ENCODE measurements at regions not wholly inside any gene's neighbourhood (a gene's known extent, or its start where the extent isn't known, plus 50 kb on each side); places are given as distances from the start of the nearest gene placed in this dataset.
"Not testable (repeated sequence)": the region's sequence is repeated elsewhere in the genome, so short reads cannot be mapped to it uniquely, and the experiment has no call there.

GRCh38 chr16:54739381-54739780 is 191.3 kb upstream of the IRX5 start:
- DNase-seq (ENCODE audit: low read depth in 3 of 3, low spot score in 2 of 3), result no peak

- DNase-seq (ENCODE audit: low read depth in 3 of 3, low spot score in 2 of 3), result no peak
Observed at GRCh38 chr16:54734156-54734555, 196.5 kb upstream of the IRX5 start.

GRCh38 chr16:54727696-54728095 is 203.0 kb upstream of the IRX5 start:
- DNase-seq (ENCODE audit: low read depth in 3 of 3, low spot score in 2 of 3), result not testable (repeated sequence)

GRCh38 chr16:54724346-54724925 is 206.2 kb upstream of the IRX5 start:
- no peak for DNase-seq (ENCODE audit: low read depth in 3 of 3, low spot score in 2 of 3)

DNA sequence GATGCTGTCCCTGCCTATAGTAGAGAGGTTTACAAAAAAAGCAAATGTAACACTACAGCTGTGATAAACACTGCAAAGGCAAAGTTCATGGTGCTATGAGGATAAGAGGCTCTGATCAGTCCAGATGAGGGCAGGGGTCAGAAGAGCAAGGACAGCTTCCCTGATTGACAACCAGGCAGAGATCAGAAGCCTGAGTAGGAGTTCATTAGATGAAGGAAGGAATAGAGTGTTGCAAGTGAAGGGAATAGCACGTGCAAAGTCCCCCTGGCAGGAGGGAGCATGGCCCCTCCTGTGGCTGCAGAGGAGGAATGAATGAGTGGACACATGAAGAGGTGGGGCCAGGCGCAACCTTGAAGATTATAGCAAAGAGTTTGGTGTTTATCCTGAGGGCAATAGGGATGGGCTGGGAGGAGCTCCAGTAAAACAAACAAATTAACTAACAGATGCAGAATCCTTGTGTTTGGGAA is 208.4 kb upstream of the IRX5 start:
- no peak for DNase-seq (ENCODE audit: low read depth in 3 of 3, low spot score in 2 of 3)

DNA sequence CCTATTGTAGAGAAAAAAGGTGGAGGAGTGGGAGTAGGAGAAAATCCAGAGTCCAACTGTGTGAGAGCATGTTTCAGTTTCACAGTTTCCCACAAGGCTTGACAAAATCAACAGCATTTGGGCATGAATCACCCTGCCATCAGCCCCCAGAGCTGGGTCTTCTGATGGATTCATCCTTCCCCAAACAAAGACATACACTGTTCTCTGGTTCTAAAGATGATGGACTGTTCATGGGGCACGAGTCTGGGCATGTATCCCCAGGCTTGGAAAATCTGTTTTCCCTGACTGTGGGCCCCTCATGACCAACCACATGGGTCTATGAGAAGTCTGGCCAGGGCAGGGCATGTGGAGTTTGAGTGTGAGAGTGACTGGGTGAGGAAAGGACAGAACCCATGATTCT is 210.4 kb upstream of the IRX5 start:
- no peak for DNase-seq (ENCODE audit: low read depth in 3 of 3, low spot score in 2 of 3)

DNA sequence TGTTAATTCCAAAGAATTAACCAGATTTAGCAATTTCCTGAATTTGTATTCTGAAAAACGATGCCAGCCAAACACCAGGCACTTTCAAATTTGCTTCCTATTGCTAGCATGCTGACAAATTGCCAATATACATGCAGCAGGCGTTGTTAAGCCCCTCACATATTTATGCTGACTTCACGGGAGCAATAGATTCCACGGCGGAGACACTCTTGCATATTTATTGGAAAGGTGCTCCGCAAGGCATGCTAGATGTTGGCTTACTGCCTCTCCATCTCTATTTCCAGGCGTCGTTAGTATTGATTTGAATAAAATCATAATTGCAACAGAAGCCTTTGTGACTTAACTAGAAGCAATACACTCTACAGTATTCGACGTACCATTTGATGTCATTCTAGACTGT is 211.0 kb upstream of the IRX5 start:
- no peak for DNase-seq (ENCODE audit: low read depth in 3 of 3, low spot score in 2 of 3)

DNA sequence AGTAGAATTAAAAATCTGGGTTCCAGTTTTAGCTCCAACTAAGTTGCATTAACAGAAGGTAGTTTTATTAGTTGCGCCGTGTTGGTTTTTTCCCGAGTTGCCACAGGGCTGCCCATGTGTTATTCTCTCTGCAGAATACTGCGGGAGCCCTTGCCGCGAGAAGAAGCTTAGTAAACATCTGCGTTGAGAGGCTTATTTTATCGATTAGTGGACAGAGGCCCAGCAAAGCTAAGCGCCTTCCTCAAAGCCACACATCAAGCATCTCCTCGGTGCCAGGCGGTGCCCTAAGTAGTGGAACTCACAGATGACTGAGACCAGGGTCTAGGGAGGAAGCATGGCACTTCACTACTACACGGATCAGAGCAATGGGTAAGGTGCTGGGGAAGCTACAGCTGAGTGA is 212.3 kb upstream of the IRX5 start:
- no peak for DNase-seq (ENCODE audit: low read depth in 3 of 3, low spot score in 2 of 3)

GRCh38 chr16:54715011-54715410 is 215.7 kb upstream of the IRX5 start:
- DNase-seq (ENCODE audit: low read depth in 3 of 3, low spot score in 2 of 3), result no peak

- no peak for DNase-seq (ENCODE audit: low read depth in 3 of 3, low spot score in 2 of 3)
Observed at GRCh38 chr16:54712866-54713265, 217.8 kb upstream of the IRX5 start.

DNA sequence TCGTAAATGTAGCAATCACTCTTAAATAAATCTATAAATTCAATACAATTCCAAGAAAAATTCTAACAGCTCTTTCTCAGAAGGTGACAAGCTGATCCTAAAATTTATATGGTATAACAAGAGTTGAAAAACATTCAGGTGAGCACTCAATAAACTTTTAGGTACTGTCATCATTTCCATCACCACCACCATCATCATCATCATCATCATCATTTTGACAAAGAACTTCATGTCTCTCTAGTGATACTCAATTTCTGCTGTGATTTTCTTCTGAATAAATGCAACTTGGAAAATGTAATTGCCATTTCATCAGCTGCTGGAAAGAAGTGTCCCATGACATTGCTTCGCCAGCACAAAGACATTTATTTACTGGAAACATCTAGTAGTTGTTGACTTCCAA is 222.9 kb upstream of the IRX5 start:
- no peak for DNase-seq (ENCODE audit: low read depth in 3 of 3, low spot score in 2 of 3)

DNA sequence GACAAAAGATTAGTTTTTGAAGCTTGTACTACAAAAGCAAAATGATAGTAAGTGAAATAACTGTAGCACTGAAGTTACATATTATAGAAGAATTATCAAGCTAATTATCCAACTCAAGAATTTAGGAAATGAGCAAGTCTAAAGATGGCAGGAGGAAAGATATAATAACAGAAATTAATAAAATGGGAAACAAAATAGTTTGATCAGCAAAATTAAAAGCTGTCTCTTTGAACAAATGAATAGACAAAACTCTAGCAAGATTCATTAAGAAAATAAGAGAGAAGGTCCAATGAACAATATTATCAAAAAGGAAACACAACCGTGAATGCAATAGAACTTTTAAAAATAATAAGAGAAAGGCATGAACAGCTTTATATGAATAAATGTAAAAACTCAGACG is 224.3 kb upstream of the IRX5 start:
- no peak for DNase-seq (ENCODE audit: low read depth in 3 of 3, low spot score in 2 of 3)

GRCh38 chr16:54703339-54703738 is 227.3 kb upstream of the IRX5 start:
- DNase-seq (ENCODE audit: low read depth in 3 of 3, low spot score in 2 of 3), result no peak

DNA sequence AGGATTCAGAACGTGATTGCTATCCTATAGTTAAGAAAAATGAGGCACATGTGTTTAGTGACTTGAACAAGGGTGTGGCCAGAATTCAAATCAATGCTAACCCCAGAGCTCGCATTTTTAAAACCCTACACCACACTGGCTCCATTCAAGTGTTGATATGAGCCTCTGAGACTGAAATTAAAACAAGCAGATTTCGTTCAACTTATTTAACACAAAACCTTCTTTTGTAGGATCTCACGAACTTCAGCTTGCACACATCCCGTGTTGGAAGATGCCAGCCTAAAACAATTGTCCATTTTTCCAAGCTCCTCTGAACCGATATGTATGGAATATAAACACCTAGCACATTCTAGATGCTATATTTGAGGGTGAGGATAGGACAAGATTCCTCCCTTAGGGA is 231.0 kb upstream of the IRX5 start:
- DNase-seq (ENCODE audit: low read depth in 3 of 3, low spot score in 2 of 3), result no peak

- DNase-seq (ENCODE audit: low read depth in 3 of 3, low spot score in 2 of 3), result no peak
Observed at GRCh38 chr16:54697677-54698076, 233.0 kb upstream of the IRX5 start.

DNA sequence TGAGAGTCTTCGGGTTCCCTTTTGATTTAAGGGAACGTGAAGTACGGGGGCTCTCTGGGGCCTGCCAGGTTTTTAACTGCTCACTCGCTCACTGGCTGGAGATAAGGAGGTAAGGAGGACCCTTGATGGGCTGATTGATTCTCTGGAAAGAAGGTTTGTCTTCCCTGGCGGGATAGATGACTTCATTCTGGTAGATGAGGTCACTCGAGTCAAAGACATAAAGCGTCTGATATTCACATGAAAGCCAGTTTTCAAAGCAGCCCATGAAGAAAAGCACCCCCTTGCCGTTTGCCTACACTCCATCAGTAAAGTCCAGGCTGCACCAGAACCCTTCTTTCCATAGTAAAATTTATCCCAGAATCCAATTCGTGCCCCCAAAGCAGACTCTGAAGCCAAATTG is 233.7 kb upstream of the IRX5 start:
- no peak for DNase-seq (ENCODE audit: low read depth in 3 of 3, low spot score in 2 of 3)

- no peak for DNase-seq (ENCODE audit: low read depth in 3 of 3, low spot score in 2 of 3)
Observed at GRCh38 chr16:54696522-54696921, 234.1 kb upstream of the IRX5 start.

- DNase-seq (ENCODE audit: low read depth in 3 of 3, low spot score in 2 of 3), result no peak
Observed at GRCh38 chr16:54694651-54695050, 236.0 kb upstream of the IRX5 start.

DNA sequence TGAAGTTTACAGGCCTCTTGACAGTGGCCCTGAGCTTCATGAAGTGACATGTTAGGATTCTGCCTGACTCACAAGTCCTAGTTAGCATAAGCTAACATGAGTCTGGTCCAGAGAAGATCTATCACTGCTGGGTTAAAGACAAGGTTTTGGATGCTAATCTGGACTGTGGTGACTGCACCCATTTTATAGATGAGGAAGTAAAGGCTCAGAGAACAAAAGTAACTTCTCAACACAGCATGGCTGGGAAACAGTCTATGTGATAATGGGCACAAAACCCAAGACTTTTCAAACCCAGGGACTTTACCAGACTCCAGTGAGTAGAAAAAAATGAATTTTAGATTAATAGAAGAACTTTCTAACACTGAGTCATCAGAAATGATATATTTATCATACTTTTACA is 236.8 kb upstream of the IRX5 start:
- DNase-seq (ENCODE audit: low read depth in 3 of 3, low spot score in 2 of 3), result no peak

DNA sequence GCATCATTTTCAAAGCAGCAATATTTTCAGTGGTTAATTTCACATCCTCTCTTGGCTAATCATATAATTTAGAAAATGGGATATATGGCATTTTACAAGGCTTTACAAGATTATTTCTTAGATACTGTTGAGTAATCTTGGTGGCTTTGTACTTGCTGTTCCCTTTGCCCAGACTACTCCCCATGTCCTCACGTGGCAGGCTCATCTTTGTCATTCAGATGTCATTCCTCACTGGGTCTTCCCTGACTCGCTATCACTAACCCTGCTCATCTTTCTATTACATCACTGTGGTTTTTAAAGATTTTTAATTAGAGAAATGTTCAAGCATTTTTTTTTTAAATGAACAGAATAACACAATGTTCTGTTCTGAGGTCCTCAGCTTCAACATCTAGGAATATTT is 240.0 kb upstream of the IRX5 start:
- no peak for DNase-seq (ENCODE audit: low read depth in 3 of 3, low spot score in 2 of 3)

DNA sequence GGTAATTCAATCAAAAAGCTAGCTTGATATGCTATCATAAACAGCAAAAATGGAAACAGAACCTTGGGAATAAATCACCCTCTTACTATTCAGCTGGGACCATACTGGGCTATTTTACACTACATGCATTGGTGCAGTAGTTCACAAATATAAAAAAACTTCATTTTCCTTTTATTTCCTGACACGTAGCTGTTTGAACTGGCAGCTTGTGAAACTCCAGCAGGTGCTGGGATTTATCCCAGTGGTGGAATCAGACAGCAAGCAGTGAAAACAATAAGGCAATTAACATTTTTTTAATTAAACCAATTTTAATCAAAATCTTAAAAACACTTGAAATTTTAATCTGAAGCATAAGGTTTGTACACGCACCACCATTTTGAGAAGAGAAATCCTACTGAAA is 240.4 kb upstream of the IRX5 start:
- DNase-seq (ENCODE audit: low read depth in 3 of 3, low spot score in 2 of 3), result no peak

DNA sequence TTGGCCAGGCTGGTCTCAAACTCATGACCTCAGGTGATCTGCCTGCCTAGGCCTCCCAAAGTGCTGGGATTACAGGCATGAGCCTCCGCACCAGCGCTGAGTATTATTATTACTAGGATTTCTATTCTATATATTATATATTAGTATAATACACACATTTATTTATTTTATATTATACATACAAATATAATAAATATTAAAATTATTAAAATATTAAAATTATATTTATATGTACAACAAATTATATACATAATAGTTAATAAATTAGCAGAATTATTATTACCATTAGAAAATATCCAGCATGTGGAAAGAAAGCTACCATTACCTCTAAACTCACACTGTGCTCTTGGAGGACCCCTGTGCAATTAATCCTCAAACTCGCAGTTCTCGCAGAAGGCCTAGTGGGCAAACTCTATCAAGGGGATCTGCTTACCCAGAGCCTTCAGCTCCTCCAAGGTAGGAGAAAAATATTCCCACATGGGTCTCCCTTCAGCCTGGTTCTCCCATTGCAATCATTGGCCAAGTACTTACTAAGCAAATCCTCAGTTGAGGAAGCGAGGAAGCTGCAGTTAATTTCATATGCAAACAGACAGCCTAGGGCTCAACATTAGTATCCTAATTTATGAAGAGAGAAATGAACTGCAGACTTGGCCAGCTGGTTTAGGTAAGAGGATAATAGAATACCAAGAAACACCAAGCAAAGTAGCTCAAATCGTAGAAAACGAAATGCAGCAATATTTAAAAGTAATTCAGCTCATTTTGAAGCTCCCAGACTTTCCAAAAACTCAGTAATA is 241.4 kb upstream of the IRX5 start:
- DNase-seq (ENCODE audit: low read depth in 3 of 3, low spot score in 2 of 3), result no peak

- DNase-seq (ENCODE audit: low read depth in 3 of 3, low spot score in 2 of 3), result no peak
Observed at GRCh38 chr16:54688339-54688738, 242.3 kb upstream of the IRX5 start.

Data from right renal cortex interstitium (tissue), 3 donors.